Liver (tissue), 8 donors: ENCODE measurements at regions not wholly inside any gene's neighbourhood (a gene's known extent, or its start where the extent isn't known, plus 50 kb on each side); places are given as distances from the start of the nearest gene placed in this dataset.

Experiments
- DNase-seq: peaks from one replicate; pipeline ENCODE4 v3.0.0-alpha.2; 2017; ENCODE audit warnings: low spot score
- H3K27ac ChIP-seq, 2 donors: one replicate each; pipeline ENCODE4 v1.7.0; 2013; ENCODE audit warnings: inconsistent platforms in 2 of 2, low read length in 2 of 2, control low read depth in 1 of 2, low read depth in 1 of 2, mild to moderate bottlenecking in 1 of 2
- H3K27me3 ChIP-seq, 4 donors: one replicate each; pipeline versions ENCODE4 v1.6.1 to v1.7.0; 2013; ENCODE audit warnings: low read length in 3 of 4, inconsistent platforms in 1 of 4, mild to moderate bottlenecking in 1 of 4, moderate library complexity in 1 of 4; ENCODE audit not compliant: control insufficient read depth in 4 of 4, insufficient read depth in 4 of 4
- H3K36me3 ChIP-seq, 4 donors: one replicate each; pipeline versions ENCODE4 v1.6.1 to v1.7.0; 2013; ENCODE audit warnings: low read length in 3 of 4, mild to moderate bottlenecking in 3 of 4, low read depth in 1 of 4, moderate library complexity in 1 of 4; ENCODE audit not compliant: control insufficient read depth in 4 of 4, insufficient read depth in 3 of 4
- H3K4me1 ChIP-seq, 4 donors: one replicate each; pipeline versions ENCODE4 v1.6.1 to v1.7.0; 2013; ENCODE audit warnings: low read length in 3 of 4, mild to moderate bottlenecking in 3 of 4, moderate library complexity in 1 of 4; ENCODE audit not compliant: control insufficient read depth in 4 of 4, insufficient read depth in 4 of 4
- H3K4me3 ChIP-seq, 3 donors: one replicate each; pipeline versions ENCODE4 v1.6.1 to v1.7.0; 2013; ENCODE audit warnings: low read length in 3 of 3, control low read depth in 1 of 3, low read depth in 1 of 3, mild to moderate bottlenecking in 1 of 3
- H3K9ac ChIP-seq, 2 donors: one replicate each; pipeline ENCODE4 v1.7.0; 2013; ENCODE audit warnings: low read length in 2 of 2, mild to moderate bottlenecking in 2 of 2, moderate library complexity in 2 of 2, control low read depth in 1 of 2, low read depth in 1 of 2
- H3K9me3 ChIP-seq, 4 donors: one replicate each; pipeline versions ENCODE4 v1.6.1 to v1.7.0; 2013; ENCODE audit warnings: low read length in 3 of 4; ENCODE audit not compliant: control insufficient read depth in 4 of 4
- EGR1 ChIP-seq, 2 donors: IDR thresholded peaks; 2 replicates each; pipeline ENCODE4 v1.6.1; 2016 to 2018; ENCODE audit warnings: antibody characterized with exemption in 2 of 2, low read depth in 2 of 2
- FOXA1 ChIP-seq: IDR thresholded peaks from 2 replicates; pipeline ENCODE4 v1.6.1; 2016; ENCODE audit warnings: antibody characterized with exemption
- FOXA2 ChIP-seq: IDR thresholded peaks from 2 replicates; pipeline ENCODE4 v1.6.1; 2016; ENCODE audit warnings: antibody characterized with exemption
- GABPA ChIP-seq, 2 donors: IDR thresholded peaks in 1 of 2; conservative IDR thresholded peaks in 1 of 2; 2 replicates each; pipeline ENCODE4 v1.6.1; 2016; ENCODE audit warnings: antibody characterized with exemption in 2 of 2, mild to moderate bottlenecking in 1 of 2, moderate library complexity in 1 of 2
- HNF4A ChIP-seq, 2 donors: conservative IDR thresholded peaks; 2 replicates each; pipeline ENCODE4 v1.6.1; 2016; ENCODE audit warnings: antibody characterized with exemption in 2 of 2, mild to moderate bottlenecking in 2 of 2
- HNF4G ChIP-seq: IDR thresholded peaks from 2 replicates; pipeline ENCODE4 v1.6.1; 2016; ENCODE audit warnings: antibody characterized with exemption
- JUND ChIP-seq, 2 donors: IDR thresholded peaks; 2 replicates each; pipeline ENCODE4 v1.6.1; 2016; ENCODE audit warnings: antibody characterized with exemption in 2 of 2
- NR2F2 ChIP-seq: IDR thresholded peaks from 2 replicates; pipeline ENCODE4 v1.6.1; 2016; ENCODE audit warnings: antibody characterized with exemption
- RAD21 ChIP-seq, 2 donors: IDR thresholded peaks; 2 replicates each; pipeline ENCODE4 v1.6.1; 2016; ENCODE audit warnings: antibody characterized with exemption in 2 of 2, mild to moderate bottlenecking in 2 of 2
- RXRA ChIP-seq, 2 donors: IDR thresholded peaks; 2 replicates each; pipeline ENCODE4 v1.6.1; 2017 to 2018; ENCODE audit warnings: antibody characterized with exemption in 2 of 2, mild to moderate bottlenecking in 1 of 2
- SP1 ChIP-seq: IDR thresholded peaks from 2 replicates; pipeline ENCODE4 v1.6.1; 2018; ENCODE audit warnings: antibody characterized with exemption, mild to moderate bottlenecking
- TAF1 ChIP-seq: conservative IDR thresholded peaks from 2 replicates; pipeline ENCODE4 v1.6.1; 2016; ENCODE audit warnings: antibody characterized with exemption, mild to moderate bottlenecking
- YY1 ChIP-seq: IDR thresholded peaks from 2 replicates; pipeline ENCODE4 v1.6.1; 2016; ENCODE audit warnings: antibody characterized with exemption, mild to moderate bottlenecking
- WGBS: extraction: QIAGEN DNeasy Blood & Tissue Kit; methylation state at CpG from one replicate; pipeline ENCODE4 v1.1.7; 2013; 5-methylcytosine and 5-hydroxymethylcytosine counted together
- TF ChIP-seq, protein P1 (sequence below): IDR thresholded peaks from 2 replicates; pipeline ENCODE4 v1.6.1; 2016; ENCODE audit warnings: antibody characterized with exemption, mild to moderate bottlenecking
- TF ChIP-seq, protein P2 (sequence below): fragments of 150-350 bp; IDR thresholded peaks from 2 replicates; pipeline ENCODE4 v1.5.1; 2017; ENCODE audit warnings: improper control_type of control experiment, low read depth, low read length; ENCODE audit not compliant: missing input control
- TF ChIP-seq, protein P3 (sequence below): IDR thresholded peaks from 2 replicates; pipeline ENCODE4 v1.6.1; 2016; ENCODE audit warnings: antibody characterized with exemption
- TF ChIP-seq, protein P4 (sequence below): IDR thresholded peaks from 2 replicates; pipeline ENCODE4 v1.6.1; 2016; ENCODE audit warnings: antibody characterized with exemption
- TF ChIP-seq, protein P5 (sequence below): IDR thresholded peaks from 2 replicates; pipeline ENCODE4 v1.6.1; 2016; ENCODE audit warnings: antibody characterized with exemption
- donor health status: healthy.
- donor health status: healthy.
- donor health status: healthy.
- donor health status: healthy.
- donor health status: healthy.

DNA sequence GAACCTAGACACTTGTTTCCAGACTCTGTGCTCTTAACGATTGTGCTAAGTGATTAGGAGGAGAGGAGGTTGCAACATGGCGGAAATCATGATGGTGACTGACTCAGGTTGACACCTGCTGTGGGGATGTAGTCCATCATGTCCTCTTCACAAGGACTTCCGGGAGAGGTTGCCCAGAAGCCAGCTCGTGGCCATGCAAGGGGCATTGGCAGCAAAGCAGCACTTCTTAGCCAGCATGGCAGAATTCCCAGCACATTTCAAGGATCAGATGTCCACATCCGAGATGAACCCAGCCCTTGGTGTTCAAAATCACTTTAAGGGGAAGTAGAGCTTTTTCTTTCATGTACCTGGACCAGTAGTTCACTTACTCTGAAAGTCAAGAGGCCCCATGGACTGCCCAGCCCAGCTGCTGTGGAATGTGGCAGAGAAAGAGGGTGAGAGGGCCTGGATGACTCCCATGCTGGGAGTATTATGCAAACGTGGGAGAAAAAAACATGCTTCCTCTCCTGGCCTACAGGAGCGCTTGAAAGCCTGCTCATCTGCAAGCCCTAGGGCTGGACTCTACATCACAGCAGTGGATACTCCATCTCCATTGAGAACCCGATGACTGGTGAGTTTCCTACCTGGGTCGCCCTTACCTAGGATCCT lies 65.5 kb downstream of the IRX6 start:
- TF ChIP-seq, protein P1, sequence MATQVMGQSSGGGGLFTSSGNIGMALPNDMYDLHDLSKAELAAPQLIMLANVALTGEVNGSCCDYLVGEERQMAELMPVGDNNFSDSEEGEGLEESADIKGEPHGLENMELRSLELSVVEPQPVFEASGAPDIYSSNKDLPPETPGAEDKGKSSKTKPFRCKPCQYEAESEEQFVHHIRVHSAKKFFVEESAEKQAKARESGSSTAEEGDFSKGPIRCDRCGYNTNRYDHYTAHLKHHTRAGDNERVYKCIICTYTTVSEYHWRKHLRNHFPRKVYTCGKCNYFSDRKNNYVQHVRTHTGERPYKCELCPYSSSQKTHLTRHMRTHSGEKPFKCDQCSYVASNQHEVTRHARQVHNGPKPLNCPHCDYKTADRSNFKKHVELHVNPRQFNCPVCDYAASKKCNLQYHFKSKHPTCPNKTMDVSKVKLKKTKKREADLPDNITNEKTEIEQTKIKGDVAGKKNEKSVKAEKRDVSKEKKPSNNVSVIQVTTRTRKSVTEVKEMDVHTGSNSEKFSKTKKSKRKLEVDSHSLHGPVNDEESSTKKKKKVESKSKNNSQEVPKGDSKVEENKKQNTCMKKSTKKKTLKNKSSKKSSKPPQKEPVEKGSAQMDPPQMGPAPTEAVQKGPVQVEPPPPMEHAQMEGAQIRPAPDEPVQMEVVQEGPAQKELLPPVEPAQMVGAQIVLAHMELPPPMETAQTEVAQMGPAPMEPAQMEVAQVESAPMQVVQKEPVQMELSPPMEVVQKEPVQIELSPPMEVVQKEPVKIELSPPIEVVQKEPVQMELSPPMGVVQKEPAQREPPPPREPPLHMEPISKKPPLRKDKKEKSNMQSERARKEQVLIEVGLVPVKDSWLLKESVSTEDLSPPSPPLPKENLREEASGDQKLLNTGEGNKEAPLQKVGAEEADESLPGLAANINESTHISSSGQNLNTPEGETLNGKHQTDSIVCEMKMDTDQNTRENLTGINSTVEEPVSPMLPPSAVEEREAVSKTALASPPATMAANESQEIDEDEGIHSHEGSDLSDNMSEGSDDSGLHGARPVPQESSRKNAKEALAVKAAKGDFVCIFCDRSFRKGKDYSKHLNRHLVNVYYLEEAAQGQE, result no peak
- TF ChIP-seq GABPA (IDR thresholded peaks at IDR 0.05 in 1 of 2, conservative IDR thresholded peaks at IDR 0.05 in 1 of 2), result no peak
- no peak for TF ChIP-seq NR2F2
- TF ChIP-seq TAF1, result no peak
- TF ChIP-seq, protein P2, sequence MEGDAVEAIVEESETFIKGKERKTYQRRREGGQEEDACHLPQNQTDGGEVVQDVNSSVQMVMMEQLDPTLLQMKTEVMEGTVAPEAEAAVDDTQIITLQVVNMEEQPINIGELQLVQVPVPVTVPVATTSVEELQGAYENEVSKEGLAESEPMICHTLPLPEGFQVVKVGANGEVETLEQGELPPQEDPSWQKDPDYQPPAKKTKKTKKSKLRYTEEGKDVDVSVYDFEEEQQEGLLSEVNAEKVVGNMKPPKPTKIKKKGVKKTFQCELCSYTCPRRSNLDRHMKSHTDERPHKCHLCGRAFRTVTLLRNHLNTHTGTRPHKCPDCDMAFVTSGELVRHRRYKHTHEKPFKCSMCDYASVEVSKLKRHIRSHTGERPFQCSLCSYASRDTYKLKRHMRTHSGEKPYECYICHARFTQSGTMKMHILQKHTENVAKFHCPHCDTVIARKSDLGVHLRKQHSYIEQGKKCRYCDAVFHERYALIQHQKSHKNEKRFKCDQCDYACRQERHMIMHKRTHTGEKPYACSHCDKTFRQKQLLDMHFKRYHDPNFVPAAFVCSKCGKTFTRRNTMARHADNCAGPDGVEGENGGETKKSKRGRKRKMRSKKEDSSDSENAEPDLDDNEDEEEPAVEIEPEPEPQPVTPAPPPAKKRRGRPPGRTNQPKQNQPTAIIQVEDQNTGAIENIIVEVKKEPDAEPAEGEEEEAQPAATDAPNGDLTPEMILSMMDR, result no peak
- TF ChIP-seq FOXA2, result no peak
- no peak for TF ChIP-seq FOXA1
- TF ChIP-seq YY1, result no peak
- TF ChIP-seq EGR1 (IDR thresholded peaks at IDR 0.05; ENCODE audit: low read depth in 2 of 2), result no peak
- no peak for TF ChIP-seq RXRA (IDR thresholded peaks at IDR 0.05)
- no peak for TF ChIP-seq JUND (IDR thresholded peaks at IDR 0.05)
- TF ChIP-seq, protein P3, sequence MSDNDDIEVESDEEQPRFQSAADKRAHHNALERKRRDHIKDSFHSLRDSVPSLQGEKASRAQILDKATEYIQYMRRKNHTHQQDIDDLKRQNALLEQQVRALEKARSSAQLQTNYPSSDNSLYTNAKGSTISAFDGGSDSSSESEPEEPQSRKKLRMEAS, result no peak
- no peak for TF ChIP-seq HNF4G
- no peak for TF ChIP-seq RAD21 (IDR thresholded peaks at IDR 0.05)
- Histone ChIP-seq H3K27me3 (peaks cover 0 to 2% (median 0%) of the 10 kb centered on the region in 4 donors), H3K4me3 (no peak overlapping the region), H3K9me3 (no peaks in the 10 kb centered on the region), H3K9ac (no peak overlapping the region), H3K27ac (no peak overlapping the region), H3K4me1 (no peaks in the 10 kb centered on the region), H3K36me3 (no peaks in the 10 kb centered on the region)
- DNase-seq, result no peak
- WGBS, result 80% methylated on average over 9 of the region's 9 CpGs

DNA sequence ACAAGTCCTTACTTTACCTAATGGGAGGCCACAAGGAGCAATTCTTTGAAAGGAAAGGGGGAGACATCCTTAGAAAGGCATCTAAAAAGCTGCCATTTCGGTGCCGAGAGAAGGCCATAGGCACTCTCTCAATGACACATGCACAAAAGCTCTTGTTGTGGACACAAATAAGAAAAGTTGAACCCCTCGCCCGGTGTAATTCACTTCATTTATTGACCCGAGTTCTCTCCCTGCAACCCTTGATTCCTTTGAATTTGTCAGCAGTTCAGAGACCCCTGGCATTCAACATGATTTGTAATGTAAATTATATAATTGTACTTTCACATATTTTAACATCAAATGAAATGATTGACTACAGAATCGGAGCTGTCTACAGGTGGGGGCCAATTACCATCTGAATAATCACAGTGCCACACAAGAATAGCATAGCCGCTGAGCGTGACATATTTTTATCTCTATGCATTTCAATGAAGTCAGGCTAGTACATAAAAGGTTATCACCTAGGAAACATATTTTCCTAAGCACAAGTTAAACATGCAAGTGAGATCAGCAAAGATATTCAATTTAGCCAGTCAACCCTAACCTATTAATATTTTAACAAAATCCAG lies 66.7 kb downstream of the IRX6 start:
- H3K27me3 ChIP-seq, result peaks cover 0 to 2% (median 0%) of the 10 kb centered on the region in 4 donors
- no peak overlapping the region for H3K27ac ChIP-seq
- no peak for DNase-seq
- no peak overlapping the region for H3K9ac ChIP-seq
- H3K36me3 ChIP-seq, result no peaks in the 10 kb centered on the region
- no peaks in the 10 kb centered on the region for H3K4me1 ChIP-seq
- WGBS, result 74% methylated on average over 8 of the region's 8 CpGs
- H3K4me3 ChIP-seq, result no peak overlapping the region
- H3K9me3 ChIP-seq, result no peaks in the 10 kb centered on the region
- TF ChIP-seq EGR1 (IDR thresholded peaks at IDR 0.05; ENCODE audit: low read depth in 2 of 2), result no peak
- TF ChIP-seq YY1, result no peak
- no peak for TF ChIP-seq GABPA (IDR thresholded peaks at IDR 0.05 in 1 of 2, conservative IDR thresholded peaks at IDR 0.05 in 1 of 2)
- no peak for TF ChIP-seq RXRA (IDR thresholded peaks at IDR 0.05)
- TF ChIP-seq TAF1, result no peak
- no peak for TF ChIP-seq FOXA1
- TF ChIP-seq, protein P4, sequence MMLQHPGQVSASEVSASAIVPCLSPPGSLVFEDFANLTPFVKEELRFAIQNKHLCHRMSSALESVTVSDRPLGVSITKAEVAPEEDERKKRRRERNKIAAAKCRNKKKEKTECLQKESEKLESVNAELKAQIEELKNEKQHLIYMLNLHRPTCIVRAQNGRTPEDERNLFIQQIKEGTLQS, result no peak
- TF ChIP-seq, protein P1, result no peak
- TF ChIP-seq HNF4G, result no peak
- TF ChIP-seq RAD21 (IDR thresholded peaks at IDR 0.05), result no peak
- no peak for TF ChIP-seq SP1
- no peak for TF ChIP-seq JUND (IDR thresholded peaks at IDR 0.05)
- TF ChIP-seq FOXA2, result no peak
- TF ChIP-seq HNF4A (conservative IDR thresholded peaks at IDR 0.05), result no peak
- TF ChIP-seq, protein P3, result no peak
- TF ChIP-seq, protein P5, sequence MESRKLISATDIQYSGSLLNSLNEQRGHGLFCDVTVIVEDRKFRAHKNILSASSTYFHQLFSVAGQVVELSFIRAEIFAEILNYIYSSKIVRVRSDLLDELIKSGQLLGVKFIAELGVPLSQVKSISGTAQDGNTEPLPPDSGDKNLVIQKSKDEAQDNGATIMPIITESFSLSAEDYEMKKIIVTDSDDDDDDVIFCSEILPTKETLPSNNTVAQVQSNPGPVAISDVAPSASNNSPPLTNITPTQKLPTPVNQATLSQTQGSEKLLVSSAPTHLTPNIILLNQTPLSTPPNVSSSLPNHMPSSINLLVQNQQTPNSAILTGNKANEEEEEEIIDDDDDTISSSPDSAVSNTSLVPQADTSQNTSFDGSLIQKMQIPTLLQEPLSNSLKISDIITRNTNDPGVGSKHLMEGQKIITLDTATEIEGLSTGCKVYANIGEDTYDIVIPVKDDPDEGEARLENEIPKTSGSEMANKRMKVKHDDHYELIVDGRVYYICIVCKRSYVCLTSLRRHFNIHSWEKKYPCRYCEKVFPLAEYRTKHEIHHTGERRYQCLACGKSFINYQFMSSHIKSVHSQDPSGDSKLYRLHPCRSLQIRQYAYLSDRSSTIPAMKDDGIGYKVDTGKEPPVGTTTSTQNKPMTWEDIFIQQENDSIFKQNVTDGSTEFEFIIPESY, result no peak
